ENCODE measurements at regions not wholly inside any gene's neighbourhood (a gene's known extent, or its start where the extent isn't known, plus 50 kb on each side); places are given as distances from the start of the nearest gene placed in this dataset.

DNA sequence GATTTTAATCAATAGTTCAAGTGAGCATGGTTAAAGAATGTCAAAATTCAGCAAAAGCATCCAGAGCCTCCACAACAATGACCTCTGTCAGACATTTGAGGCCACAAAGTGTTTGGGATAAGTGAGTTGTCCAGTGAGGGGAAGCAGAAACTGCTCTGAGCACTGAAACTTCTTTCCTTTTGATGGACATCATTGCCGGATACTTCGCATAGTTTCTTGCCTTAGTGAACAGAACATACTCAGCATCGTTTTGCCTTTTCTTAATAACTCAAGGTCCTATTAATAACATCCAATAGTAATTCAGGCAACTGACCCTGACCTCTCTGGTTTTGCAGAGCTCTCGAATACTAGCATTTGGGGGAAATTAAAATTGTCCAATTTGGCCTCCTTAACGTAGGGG is 78.6 kb downstream of the EDN3 start:
- 83% methylated on average over 5 of the region's 5 CpGs; no CpG with 5 or more reads in 1 of the 2 experiments for WGBS, 2 experiments (ENCODE audit: extremely low coverage in 1 of 2, insufficient coverage in 1 of 2, insufficient read length in 1 of 2, insufficient replicate concordance in 2 of 2, low coverage in 1 of 2, low lambda C conversion rate in 2 of 2, missing lambda C conversion rate in 1 of 2)
- TF ChIP-seq ATF2 (IDR thresholded peaks at IDR 0.05; ENCODE audit: low read length) = no peak

More for the DNA sequence above, 78.6 kb downstream of the EDN3 start:
- FAIRE-seq (no peak), DNase-seq (ENCODE audit: low read depth in 1 of 2, low spot score in 2 of 2) (no peak)
- Histone ChIP-seq H3K4ac (replicated peaks; ENCODE audit: insufficient read length, low read depth, low read length) (no peak overlapping the region), H2BK15ac (ENCODE audit: low read length) (no peak overlapping the region), H3K4me1 (replicated peaks in 1 of 4; ENCODE audit: control insufficient read depth in 3 of 4, insufficient read depth in 4 of 4, low read length in 3 of 4) (no peaks in the 10 kb centered on the region), H4K20me1 (replicated peaks in 1 of 2; ENCODE audit: control insufficient read depth in 1 of 2, insufficient read depth in 2 of 2, low read length in 2 of 2) (no peaks in the 10 kb centered on the region), H3K18ac (ENCODE audit: extremely low read depth, low read length) (no peak overlapping the region), H2BK5ac (ENCODE audit: low read depth, low read length) (no peak overlapping the region), H3K56ac (replicated peaks; ENCODE audit: insufficient read length, low read depth, low read length) (no peak overlapping the region), H4K5ac (ENCODE audit: insufficient read length, low read depth, low read length) (no peak overlapping the region), H4K91ac (replicated peaks; ENCODE audit: insufficient read length, low read length) (no peak overlapping the region), H2BK20ac (ENCODE audit: low read length) (no peak overlapping the region), H4K8ac (ENCODE audit: extremely low read depth, insufficient read depth, low read length) (no peak overlapping the region), H3K9ac (replicated peaks in 1 of 4; ENCODE audit: extremely low read depth in 1 of 4, low read depth in 3 of 4, low read length in 3 of 4) (no peak overlapping the region), H3K36me3 (ENCODE audit: control insufficient read depth in 2 of 4, insufficient read depth in 4 of 4, low read length in 3 of 4) (no peaks in the 10 kb centered on the region), H2AFZ (ENCODE audit: low read length) (no peak overlapping the region), H3K4me2 (ENCODE audit: insufficient read depth in 1 of 2, low read depth in 2 of 2, low read length in 2 of 2) (no peak overlapping the region), H2AK5ac (ENCODE audit: low read depth, low read length) (no peak overlapping the region), H3K14ac (ENCODE audit: insufficient read length) (no peak overlapping the region), H2BK120ac (replicated peaks; ENCODE audit: low read depth, low read length) (no peak overlapping the region), H3K23me2 (ENCODE audit: low read depth, low read length) (peaks cover under 1% of the 10 kb centered on the region; the same call in 1 of the 2 replicates), H3K27me3 (replicated peaks in 1 of 4; ENCODE audit: control insufficient read depth in 3 of 4, extremely low read depth in 1 of 4, insufficient read depth in 3 of 4, low read length in 3 of 4) (no peaks in the 10 kb centered on the region), H3K4me3 (ENCODE audit: extremely low read depth in 1 of 4, insufficient read depth in 2 of 4, low read depth in 3 of 4, low read length in 4 of 4) (no peak overlapping the region), H2BK12ac (ENCODE audit: low read depth, low read length) (no peak overlapping the region), H3K79me1 (ENCODE audit: low read depth, low read length) (no peaks in the 10 kb centered on the region), H3K23ac (ENCODE audit: insufficient read length) (no peak overlapping the region), H3K9me3 (ENCODE audit: insufficient read depth in 2 of 2, low read depth in 1 of 2, low read length in 1 of 2) (no peaks in the 10 kb centered on the region), H3K79me2 (ENCODE audit: control insufficient read depth in 1 of 2, insufficient read depth in 2 of 2, low read length in 2 of 2) (no peaks in the 10 kb centered on the region), H3K27ac (ENCODE audit: low read depth, low read length) (no peak overlapping the region)
- ChIA-PET POLR2A (ENCODE audit: partially characterized antibody) (no interaction called here), CTCF (ENCODE audit: partially characterized antibody) (interaction anchor here (1.1 to 1.2 kb wide), 2 partner anchors 26 to 76 kb away, joined by 3 read pairs; no protein-coding TSS in a partner anchor)
